HG02852 (cell line): ENCODE measurements at regions not wholly inside any gene's neighbourhood (a gene's known extent, or its start where the extent isn't known, plus 50 kb on each side); places are given as distances from the start of the nearest gene placed in this dataset.

Source experiments
- ATAC-seq: cut with Tn5 transposase; IDR thresholded peaks from one replicate; pipeline ENCODE4 v1.9.1; 2021; ENCODE audit warnings: mild to moderate bottlenecking, moderate library complexity; ENCODE audit not compliant: unreplicated experiment

GRCh38 chrX:39516427-39516841, 581.3 kb downstream of the BCOR start:
- no peak for ATAC-seq

GRCh38 chrX:39518476-39519029, 579.2 kb downstream of the BCOR start:
- ATAC-seq, result no peak

GRCh38 chrX:39519030-39519488, 578.7 kb downstream of the BCOR start:
- no peak for ATAC-seq

GRCh38 chrX:39519566-39520301, 578.0 kb downstream of the BCOR start:
- ATAC-seq, result no peak

GRCh38 chrX:39525758-39526157, 572.0 kb downstream of the BCOR start:
- no peak for ATAC-seq

GRCh38 chrX:39527025-39527424, 570.7 kb downstream of the BCOR start:
- no peak for ATAC-seq

GRCh38 chrX:39528161-39528916, 569.4 kb downstream of the BCOR start:
- ATAC-seq, result no peak

- ATAC-seq, result no peak
Observed at GRCh38 chrX:39532761-39533160, 565.0 kb downstream of the BCOR start.

- ATAC-seq, result no peak
Observed at GRCh38 chrX:39534949-39535348, 562.8 kb downstream of the BCOR start.

- ATAC-seq, result no peak
Observed at GRCh38 chrX:39536211-39536610, 561.5 kb downstream of the BCOR start.

- no peak for ATAC-seq
Observed at GRCh38 chrX:39541881-39542280, 555.9 kb downstream of the BCOR start.

- ATAC-seq, result no peak
Observed at GRCh38 chrX:39542316-39542715, 555.4 kb downstream of the BCOR start.

GRCh38 chrX:39550795-39551361, 546.9 kb downstream of the BCOR start:
- ATAC-seq, result no peak

GRCh38 chrX:39551762-39552161, 546.0 kb downstream of the BCOR start:
- ATAC-seq, result no peak

- ATAC-seq, result no peak
Observed at GRCh38 chrX:39555431-39555830, 542.3 kb downstream of the BCOR start.

- no peak for ATAC-seq
Observed at GRCh38 chrX:39556056-39556455, 541.7 kb downstream of the BCOR start.

GRCh38 chrX:39559229-39559628, 538.5 kb downstream of the BCOR start:
- no peak for ATAC-seq

- ATAC-seq, result no peak
Observed at GRCh38 chrX:39560271-39560670, 537.5 kb downstream of the BCOR start.

GRCh38 chrX:39563178-39563577, 534.6 kb downstream of the BCOR start:
- no peak for ATAC-seq

GRCh38 chrX:39564751-39565150, 533.0 kb downstream of the BCOR start:
- ATAC-seq, result no peak

- no peak for ATAC-seq
Observed at GRCh38 chrX:39574178-39574577, 523.6 kb downstream of the BCOR start.
